ENCODE measurements at regions not wholly inside any gene's neighbourhood (a gene's known extent, or its start where the extent isn't known, plus 50 kb on each side); places are given as distances from the start of the nearest gene placed in this dataset.

DNA sequence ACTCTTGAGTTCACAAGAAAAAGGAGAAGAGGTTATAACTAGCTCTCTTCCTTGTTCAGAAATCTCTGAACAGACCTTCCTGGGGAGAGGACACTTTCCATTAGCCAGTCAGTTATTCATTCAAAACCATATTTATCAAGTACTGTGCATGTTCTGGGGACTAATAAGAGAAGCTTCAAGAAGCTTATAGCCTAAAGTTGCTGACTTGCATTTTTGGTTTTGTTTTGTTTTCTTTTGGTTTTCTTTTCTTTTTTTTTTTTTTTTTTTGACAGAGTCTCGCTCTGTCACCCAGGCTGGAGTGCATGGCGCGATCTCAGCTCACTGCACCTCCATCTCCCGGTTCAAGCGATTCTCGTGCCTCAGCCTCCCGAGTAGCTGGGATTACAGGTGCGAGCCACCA lies 471.4 kb downstream of the KLF12 start:
- TF ChIP-seq POLR2A (IDR thresholded peaks at IDR 0.05) = no peak
- TF ChIP-seq, protein P1, sequence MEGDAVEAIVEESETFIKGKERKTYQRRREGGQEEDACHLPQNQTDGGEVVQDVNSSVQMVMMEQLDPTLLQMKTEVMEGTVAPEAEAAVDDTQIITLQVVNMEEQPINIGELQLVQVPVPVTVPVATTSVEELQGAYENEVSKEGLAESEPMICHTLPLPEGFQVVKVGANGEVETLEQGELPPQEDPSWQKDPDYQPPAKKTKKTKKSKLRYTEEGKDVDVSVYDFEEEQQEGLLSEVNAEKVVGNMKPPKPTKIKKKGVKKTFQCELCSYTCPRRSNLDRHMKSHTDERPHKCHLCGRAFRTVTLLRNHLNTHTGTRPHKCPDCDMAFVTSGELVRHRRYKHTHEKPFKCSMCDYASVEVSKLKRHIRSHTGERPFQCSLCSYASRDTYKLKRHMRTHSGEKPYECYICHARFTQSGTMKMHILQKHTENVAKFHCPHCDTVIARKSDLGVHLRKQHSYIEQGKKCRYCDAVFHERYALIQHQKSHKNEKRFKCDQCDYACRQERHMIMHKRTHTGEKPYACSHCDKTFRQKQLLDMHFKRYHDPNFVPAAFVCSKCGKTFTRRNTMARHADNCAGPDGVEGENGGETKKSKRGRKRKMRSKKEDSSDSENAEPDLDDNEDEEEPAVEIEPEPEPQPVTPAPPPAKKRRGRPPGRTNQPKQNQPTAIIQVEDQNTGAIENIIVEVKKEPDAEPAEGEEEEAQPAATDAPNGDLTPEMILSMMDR (IDR thresholded peaks at IDR 0.05) = no peak
- no peak for TF ChIP-seq EP300 (IDR thresholded peaks at IDR 0.05)
